ENCODE measurements at regions not wholly inside any gene's neighbourhood (a gene's known extent, or its start where the extent isn't known, plus 50 kb on each side); places are given as distances from the start of the nearest gene placed in this dataset.

GRCh38 chr12:25655702-25656101 lies 102.6 kb upstream of the LMNTD1 start:
- TF ChIP-seq, protein P1, sequence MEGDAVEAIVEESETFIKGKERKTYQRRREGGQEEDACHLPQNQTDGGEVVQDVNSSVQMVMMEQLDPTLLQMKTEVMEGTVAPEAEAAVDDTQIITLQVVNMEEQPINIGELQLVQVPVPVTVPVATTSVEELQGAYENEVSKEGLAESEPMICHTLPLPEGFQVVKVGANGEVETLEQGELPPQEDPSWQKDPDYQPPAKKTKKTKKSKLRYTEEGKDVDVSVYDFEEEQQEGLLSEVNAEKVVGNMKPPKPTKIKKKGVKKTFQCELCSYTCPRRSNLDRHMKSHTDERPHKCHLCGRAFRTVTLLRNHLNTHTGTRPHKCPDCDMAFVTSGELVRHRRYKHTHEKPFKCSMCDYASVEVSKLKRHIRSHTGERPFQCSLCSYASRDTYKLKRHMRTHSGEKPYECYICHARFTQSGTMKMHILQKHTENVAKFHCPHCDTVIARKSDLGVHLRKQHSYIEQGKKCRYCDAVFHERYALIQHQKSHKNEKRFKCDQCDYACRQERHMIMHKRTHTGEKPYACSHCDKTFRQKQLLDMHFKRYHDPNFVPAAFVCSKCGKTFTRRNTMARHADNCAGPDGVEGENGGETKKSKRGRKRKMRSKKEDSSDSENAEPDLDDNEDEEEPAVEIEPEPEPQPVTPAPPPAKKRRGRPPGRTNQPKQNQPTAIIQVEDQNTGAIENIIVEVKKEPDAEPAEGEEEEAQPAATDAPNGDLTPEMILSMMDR (IDR thresholded peaks at IDR 0.05; ENCODE audit: borderline replicate concordance, extremely low read depth, low read length, poor library complexity, severe bottlenecking) = no peak
- no peak for TF ChIP-seq EZH2 (IDR thresholded peaks at IDR 0.05; ENCODE audit: borderline replicate concordance, low read depth, low read length, severe bottlenecking)

Data from DND-41 (cell line).